HG02763 (cell line): ENCODE measurements at regions not wholly inside any gene's neighbourhood (a gene's known extent, or its start where the extent isn't known, plus 50 kb on each side); places are given as distances from the start of the nearest gene placed in this dataset.

Experiments
- ATAC-seq: cut with Tn5 transposase; IDR thresholded peaks from one replicate; pipeline ENCODE4 v1.9.1; 2021; ENCODE audit warnings: mild to moderate bottlenecking, moderate library complexity; ENCODE audit not compliant: unreplicated experiment

- ATAC-seq: no peak
Observed at GRCh38 chr18:67381608-67382150, 134.8 kb downstream of the DSEL start.

- ATAC-seq: no peak
Observed at GRCh38 chr18:67380867-67381266, 135.7 kb downstream of the DSEL start.

- ATAC-seq: no peak
Observed at GRCh38 chr18:67379981-67380380, 136.5 kb downstream of the DSEL start.

GRCh38 chr18:67376372-67376771 is 140.1 kb downstream of the DSEL start:
- no peak for ATAC-seq

GRCh38 chr18:67373636-67374035 is 142.9 kb downstream of the DSEL start:
- ATAC-seq: no peak

- ATAC-seq: no peak
Observed at GRCh38 chr18:67367540-67367939, 149.0 kb downstream of the DSEL start.

- ATAC-seq: no peak
Observed at GRCh38 chr18:67363694-67364093, 152.8 kb downstream of the DSEL start.

GRCh38 chr18:67362906-67363305 is 153.6 kb downstream of the DSEL start:
- ATAC-seq: no peak

GRCh38 chr18:67359873-67360838 is 156.4 kb downstream of the DSEL start:
- ATAC-seq: peak; percentile 87

- no peak for ATAC-seq
Observed at GRCh38 chr18:67358947-67359346, 157.6 kb downstream of the DSEL start.

- ATAC-seq: no peak
Observed at GRCh38 chr18:67354692-67355091, 161.8 kb downstream of the DSEL start.

GRCh38 chr18:67354091-67354490 is 162.4 kb downstream of the DSEL start:
- no peak for ATAC-seq

- ATAC-seq: no peak
Observed at GRCh38 chr18:67347438-67347837, 169.1 kb downstream of the DSEL start.

GRCh38 chr18:67342159-67342558 is 174.4 kb downstream of the DSEL start:
- no peak for ATAC-seq

- ATAC-seq: no peak
Observed at GRCh38 chr18:67337696-67338095, 178.8 kb downstream of the DSEL start.

GRCh38 chr18:67331857-67332256 is 184.7 kb downstream of the DSEL start:
- ATAC-seq: no peak

GRCh38 chr18:67319109-67319508 is 197.4 kb downstream of the DSEL start:
- ATAC-seq: no peak

- no peak for ATAC-seq
Observed at GRCh38 chr18:67318651-67319050, 197.9 kb downstream of the DSEL start.

GRCh38 chr18:67310826-67311225 is 205.7 kb downstream of the DSEL start:
- no peak for ATAC-seq

GRCh38 chr18:67308819-67309218 is 207.7 kb downstream of the DSEL start:
- no peak for ATAC-seq

GRCh38 chr18:67305466-67305865 is 211.1 kb downstream of the DSEL start:
- no peak for ATAC-seq

- no peak for ATAC-seq
Observed at GRCh38 chr18:67302043-67302442, 214.5 kb downstream of the DSEL start.
